ENCODE measurements at regions not wholly inside any gene's neighbourhood (a gene's known extent, or its start where the extent isn't known, plus 50 kb on each side); places are given as distances from the start of the nearest gene placed in this dataset.
"Not testable (repeated sequence)": the region's sequence is repeated elsewhere in the genome, so short reads cannot be mapped to it uniquely, and the experiment has no call there.

GRCh38 chr10:36779238-36779846, 346.1 kb upstream of the ANKRD30A start:
- Histone ChIP-seq H3K4me1 (ENCODE audit: control insufficient read depth in 2 of 2, insufficient read depth in 2 of 2, low read length in 1 of 2) (no peaks in the 10 kb centered on the region), H3K9me3 (ENCODE audit: control insufficient read depth in 2 of 2, insufficient read depth in 1 of 2, low read depth in 1 of 2, low read length in 1 of 2) (no peaks in the 10 kb centered on the region), H3K36me3 (ENCODE audit: control insufficient read depth in 2 of 2, insufficient read depth in 2 of 2, low read length in 1 of 2) (no peaks in the 10 kb centered on the region), H3K4me3 (ENCODE audit: low read depth in 1 of 2, low read length in 2 of 2) (no peak overlapping the region), H3K27me3 (ENCODE audit: control insufficient read depth in 1 of 2, insufficient read depth in 2 of 2, low read length in 2 of 2) (no peaks in the 10 kb centered on the region), H3K27ac (ENCODE audit: low read depth in 2 of 2, low read length in 1 of 2) (no peak overlapping the region)
- 7 to 14% methylated on average over 2 of the region's 2 CpGs for WGBS, 2 donors

DNA sequence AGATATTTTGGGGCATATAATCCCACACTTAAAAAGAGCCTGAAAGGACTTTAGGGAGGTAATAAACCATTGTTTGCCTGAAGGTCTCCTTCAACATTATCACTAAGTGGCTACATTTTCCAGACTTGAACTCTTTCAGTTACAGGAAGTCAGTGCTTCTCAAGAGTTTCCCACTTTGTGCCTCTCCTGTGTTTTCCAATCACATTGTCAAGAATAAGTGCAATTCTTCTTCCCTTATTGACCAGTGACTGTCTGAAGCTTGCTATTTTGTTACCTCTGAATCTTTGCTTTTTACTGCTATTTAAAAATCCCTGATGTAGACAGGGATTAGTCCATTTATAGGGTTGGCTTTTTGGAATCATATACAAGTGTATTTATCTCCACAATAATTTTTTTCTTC, 346.7 kb upstream of the ANKRD30A start:
- Histone ChIP-seq H3K36me3 (ENCODE audit: control insufficient read depth in 2 of 2, insufficient read depth in 2 of 2, low read length in 1 of 2) (no peaks in the 10 kb centered on the region), H3K4me3 (ENCODE audit: low read depth in 1 of 2, low read length in 2 of 2) (no peak overlapping the region), H3K27me3 (ENCODE audit: control insufficient read depth in 1 of 2, insufficient read depth in 2 of 2, low read length in 2 of 2) (no peaks in the 10 kb centered on the region), H3K27ac (ENCODE audit: low read depth in 2 of 2, low read length in 1 of 2) (no peak overlapping the region), H3K4me1 (ENCODE audit: control insufficient read depth in 2 of 2, insufficient read depth in 2 of 2, low read length in 1 of 2) (no peaks in the 10 kb centered on the region), H3K9me3 (ENCODE audit: control insufficient read depth in 2 of 2, insufficient read depth in 1 of 2, low read depth in 1 of 2, low read length in 1 of 2) (no peaks in the 10 kb centered on the region)

DNA sequence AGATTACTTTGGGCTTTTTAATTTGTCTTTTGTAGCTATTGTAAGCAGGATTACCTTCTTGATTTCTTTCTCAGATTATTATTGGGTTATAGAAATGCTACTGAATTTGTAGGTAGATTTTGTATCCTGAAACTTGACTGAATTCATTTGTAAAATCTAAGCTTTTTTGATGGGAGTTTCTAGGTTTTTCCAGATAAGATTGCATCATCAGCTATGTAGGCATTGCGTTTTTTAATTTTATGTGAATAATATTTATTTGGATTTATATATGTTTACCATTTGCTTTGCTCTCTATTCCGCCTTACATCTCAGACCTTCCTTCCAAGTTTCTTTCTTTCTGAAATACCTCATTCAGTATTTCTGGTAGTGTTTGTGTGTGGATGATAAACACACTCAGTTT, 351.7 kb upstream of the ANKRD30A start:
- no peak overlapping the region for H3K4me3 ChIP-seq (ENCODE audit: low read depth in 1 of 2, low read length in 2 of 2)
- H3K27ac ChIP-seq (ENCODE audit: low read depth in 2 of 2, low read length in 1 of 2) = no peak overlapping the region
- H3K4me1 ChIP-seq (ENCODE audit: control insufficient read depth in 2 of 2, insufficient read depth in 2 of 2, low read length in 1 of 2) = no peaks in the 10 kb centered on the region
- 84 to 88% methylated on average over 2 of the region's 2 CpGs for WGBS, 2 donors
- no peaks in the 10 kb centered on the region for H3K27me3 ChIP-seq (ENCODE audit: control insufficient read depth in 1 of 2, insufficient read depth in 2 of 2, low read length in 2 of 2)
- H3K9me3 ChIP-seq (ENCODE audit: control insufficient read depth in 2 of 2, insufficient read depth in 1 of 2, low read depth in 1 of 2, low read length in 1 of 2) = no peaks in the 10 kb centered on the region
- H3K36me3 ChIP-seq (ENCODE audit: control insufficient read depth in 2 of 2, insufficient read depth in 2 of 2, low read length in 1 of 2) = no peaks in the 10 kb centered on the region

DNA sequence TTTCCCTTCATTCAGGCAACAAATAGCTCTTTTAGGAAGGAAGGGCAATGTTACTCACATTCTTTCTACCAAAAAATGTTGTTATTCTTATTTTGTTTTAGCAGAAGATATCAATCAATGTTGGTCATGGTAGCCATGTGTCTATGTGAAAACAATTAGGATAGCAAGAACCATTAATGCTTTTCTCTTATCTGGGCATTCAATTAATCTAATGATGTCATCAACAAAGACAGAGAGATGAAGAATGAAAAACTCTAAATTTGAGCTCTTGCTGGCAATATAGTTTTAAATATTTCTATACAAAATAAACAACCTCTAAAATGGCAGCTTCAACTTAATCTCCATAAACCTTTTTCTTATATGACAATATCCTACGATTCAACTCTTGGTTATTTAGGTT, 353.7 kb upstream of the ANKRD30A start:
- WGBS, 2 donors = 74 to 77% methylated on average over 1 of the region's 1 CpG
- Histone ChIP-seq H3K4me1 (ENCODE audit: control insufficient read depth in 2 of 2, insufficient read depth in 2 of 2, low read length in 1 of 2) (no peaks in the 10 kb centered on the region), H3K9me3 (ENCODE audit: control insufficient read depth in 2 of 2, insufficient read depth in 1 of 2, low read depth in 1 of 2, low read length in 1 of 2) (no peaks in the 10 kb centered on the region), H3K27me3 (ENCODE audit: control insufficient read depth in 1 of 2, insufficient read depth in 2 of 2, low read length in 2 of 2) (no peaks in the 10 kb centered on the region), H3K36me3 (ENCODE audit: control insufficient read depth in 2 of 2, insufficient read depth in 2 of 2, low read length in 1 of 2) (no peaks in the 10 kb centered on the region), H3K4me3 (ENCODE audit: low read depth in 1 of 2, low read length in 2 of 2) (no peak overlapping the region), H3K27ac (ENCODE audit: low read depth in 2 of 2, low read length in 1 of 2) (no peak overlapping the region)

GRCh38 chr10:36769741-36770140, 355.7 kb upstream of the ANKRD30A start:
- not testable (repeated sequence) for H3K27me3 ChIP-seq (ENCODE audit: control insufficient read depth in 1 of 2, insufficient read depth in 2 of 2, low read length in 2 of 2); H3K4me1 ChIP-seq (ENCODE audit: control insufficient read depth in 2 of 2, insufficient read depth in 2 of 2, low read length in 1 of 2); H3K36me3 ChIP-seq (ENCODE audit: control insufficient read depth in 2 of 2, insufficient read depth in 2 of 2, low read length in 1 of 2); H3K4me3 ChIP-seq (ENCODE audit: low read depth in 1 of 2, low read length in 2 of 2); H3K27ac ChIP-seq (ENCODE audit: low read depth in 2 of 2, low read length in 1 of 2); H3K9me3 ChIP-seq (ENCODE audit: control insufficient read depth in 2 of 2, insufficient read depth in 1 of 2, low read depth in 1 of 2, low read length in 1 of 2)
- WGBS, 2 donors = 84 to 91% methylated on average over 7 of the region's 7 CpGs

- Histone ChIP-seq H3K4me3 (ENCODE audit: low read depth in 1 of 2, low read length in 2 of 2) (no peak overlapping the region), H3K36me3 (ENCODE audit: control insufficient read depth in 2 of 2, insufficient read depth in 2 of 2, low read length in 1 of 2) (no peaks in the 10 kb centered on the region), H3K4me1 (ENCODE audit: control insufficient read depth in 2 of 2, insufficient read depth in 2 of 2, low read length in 1 of 2) (no peaks in the 10 kb centered on the region), H3K27me3 (ENCODE audit: control insufficient read depth in 1 of 2, insufficient read depth in 2 of 2, low read length in 2 of 2) (no peaks in the 10 kb centered on the region), H3K9me3 (ENCODE audit: control insufficient read depth in 2 of 2, insufficient read depth in 1 of 2, low read depth in 1 of 2, low read length in 1 of 2) (no peaks in the 10 kb centered on the region), H3K27ac (ENCODE audit: low read depth in 2 of 2, low read length in 1 of 2) (no peak overlapping the region)
- 49 to 66% methylated on average over 3 of the region's 3 CpGs for WGBS, 2 donors
Measured at GRCh38 chr10:36766940-36767339, 358.5 kb upstream of the ANKRD30A start.

GRCh38 chr10:36766415-36766810, 359.0 kb upstream of the ANKRD30A start:
- H3K9me3 ChIP-seq (ENCODE audit: control insufficient read depth in 2 of 2, insufficient read depth in 1 of 2, low read depth in 1 of 2, low read length in 1 of 2) = no peaks in the 10 kb centered on the region

GRCh38 chr10:36765782-36766414, 359.5 kb upstream of the ANKRD30A start:
- 58% methylated on average over 2 of the region's 2 CpGs for WGBS, 2 donors
- Histone ChIP-seq H3K27me3 (ENCODE audit: control insufficient read depth in 1 of 2, insufficient read depth in 2 of 2, low read length in 2 of 2) (no peaks in the 10 kb centered on the region), H3K27ac (ENCODE audit: low read depth in 2 of 2, low read length in 1 of 2) (no peak overlapping the region), H3K9me3 (ENCODE audit: control insufficient read depth in 2 of 2, insufficient read depth in 1 of 2, low read depth in 1 of 2, low read length in 1 of 2) (no peaks in the 10 kb centered on the region), H3K4me3 (ENCODE audit: low read depth in 1 of 2, low read length in 2 of 2) (no peak overlapping the region), H3K36me3 (ENCODE audit: control insufficient read depth in 2 of 2, insufficient read depth in 2 of 2, low read length in 1 of 2) (no peaks in the 10 kb centered on the region), H3K4me1 (ENCODE audit: control insufficient read depth in 2 of 2, insufficient read depth in 2 of 2, low read length in 1 of 2) (no peaks in the 10 kb centered on the region)

More at GRCh38 chr10:36766415-36766810, 359.0 kb upstream of the ANKRD30A start:
- 58 to 64% methylated on average over 2 of the region's 2 CpGs for WGBS, 2 donors
- no peaks in the 10 kb centered on the region for H3K4me1 ChIP-seq (ENCODE audit: control insufficient read depth in 2 of 2, insufficient read depth in 2 of 2, low read length in 1 of 2)
- H3K36me3 ChIP-seq (ENCODE audit: control insufficient read depth in 2 of 2, insufficient read depth in 2 of 2, low read length in 1 of 2) = no peaks in the 10 kb centered on the region
- no peak overlapping the region for H3K4me3 ChIP-seq (ENCODE audit: low read depth in 1 of 2, low read length in 2 of 2)
- H3K27ac ChIP-seq (ENCODE audit: low read depth in 2 of 2, low read length in 1 of 2) = no peak overlapping the region
- H3K27me3 ChIP-seq (ENCODE audit: control insufficient read depth in 1 of 2, insufficient read depth in 2 of 2, low read length in 2 of 2) = no peaks in the 10 kb centered on the region

DNA sequence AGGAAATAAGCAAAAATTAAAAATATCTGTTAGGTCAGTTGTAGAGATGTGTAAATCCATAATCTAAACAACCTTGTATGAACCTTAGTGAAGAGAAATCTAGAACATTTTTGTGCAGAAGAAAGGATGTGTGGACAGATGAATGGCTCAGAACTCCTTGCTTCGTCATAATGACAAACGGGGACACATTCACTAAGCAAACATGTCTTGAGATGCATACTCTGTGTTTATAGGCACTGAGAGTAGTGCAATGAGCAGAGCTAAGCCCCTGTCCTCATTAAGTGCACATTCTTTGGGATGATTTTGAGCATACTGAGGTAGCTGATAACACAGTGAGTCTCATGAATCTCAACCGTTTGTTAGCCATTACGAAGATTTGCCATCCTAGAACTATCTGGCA, 360.6 kb upstream of the ANKRD30A start:
- H3K9me3 ChIP-seq (ENCODE audit: control insufficient read depth in 2 of 2, insufficient read depth in 1 of 2, low read depth in 1 of 2, low read length in 1 of 2) = no peaks in the 10 kb centered on the region
- H3K4me3 ChIP-seq (ENCODE audit: low read depth in 1 of 2, low read length in 2 of 2) = no peak overlapping the region
- H3K4me1 ChIP-seq (ENCODE audit: control insufficient read depth in 2 of 2, insufficient read depth in 2 of 2, low read length in 1 of 2) = no peaks in the 10 kb centered on the region
- H3K27ac ChIP-seq (ENCODE audit: low read depth in 2 of 2, low read length in 1 of 2) = no peak overlapping the region
- no peaks in the 10 kb centered on the region for H3K27me3 ChIP-seq (ENCODE audit: control insufficient read depth in 1 of 2, insufficient read depth in 2 of 2, low read length in 2 of 2)
- 90 to 93% methylated on average over 4 of the region's 4 CpGs for WGBS, 2 donors
- H3K36me3 ChIP-seq (ENCODE audit: control insufficient read depth in 2 of 2, insufficient read depth in 2 of 2, low read length in 1 of 2) = no peaks in the 10 kb centered on the region

DNA sequence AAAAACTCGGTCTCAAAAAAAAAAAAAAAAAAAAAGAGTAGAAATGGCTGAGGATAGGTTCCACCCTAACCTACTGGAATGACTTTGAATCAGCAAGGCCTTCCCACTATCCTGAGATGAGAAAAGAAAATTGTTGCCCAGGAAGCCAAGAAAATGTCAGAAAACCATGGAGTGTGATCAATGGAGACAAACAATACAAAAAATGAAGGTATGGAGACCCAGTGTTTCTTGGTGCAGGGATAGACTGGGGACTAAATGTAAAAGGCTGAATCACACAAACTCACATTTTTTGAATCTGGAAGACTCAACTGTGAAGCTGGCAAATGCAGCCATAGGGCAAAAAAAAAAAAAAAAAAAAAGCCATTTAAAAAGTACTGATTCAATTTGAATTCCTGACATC, 364.3 kb upstream of the ANKRD30A start:
- no peaks in the 10 kb centered on the region for H3K27me3 ChIP-seq (ENCODE audit: control insufficient read depth in 1 of 2, insufficient read depth in 2 of 2, low read length in 2 of 2)

More for the DNA sequence above, 364.3 kb upstream of the ANKRD30A start:
- Histone ChIP-seq H3K4me1 (ENCODE audit: control insufficient read depth in 2 of 2, insufficient read depth in 2 of 2, low read length in 1 of 2) (no peaks in the 10 kb centered on the region), H3K4me3 (ENCODE audit: low read depth in 1 of 2, low read length in 2 of 2) (no peak overlapping the region), H3K9me3 (ENCODE audit: control insufficient read depth in 2 of 2, insufficient read depth in 1 of 2, low read depth in 1 of 2, low read length in 1 of 2) (no peaks in the 10 kb centered on the region), H3K27ac (ENCODE audit: low read depth in 2 of 2, low read length in 1 of 2) (no peak overlapping the region), H3K36me3 (ENCODE audit: control insufficient read depth in 2 of 2, insufficient read depth in 2 of 2, low read length in 1 of 2) (no peaks in the 10 kb centered on the region)
- WGBS, 2 donors = 75 to 87% methylated on average over 1 of the region's 1 CpG
